ENCODE measurements at regions not wholly inside any gene's neighbourhood (a gene's known extent, or its start where the extent isn't known, plus 50 kb on each side); places are given as distances from the start of the nearest gene placed in this dataset.

DNA sequence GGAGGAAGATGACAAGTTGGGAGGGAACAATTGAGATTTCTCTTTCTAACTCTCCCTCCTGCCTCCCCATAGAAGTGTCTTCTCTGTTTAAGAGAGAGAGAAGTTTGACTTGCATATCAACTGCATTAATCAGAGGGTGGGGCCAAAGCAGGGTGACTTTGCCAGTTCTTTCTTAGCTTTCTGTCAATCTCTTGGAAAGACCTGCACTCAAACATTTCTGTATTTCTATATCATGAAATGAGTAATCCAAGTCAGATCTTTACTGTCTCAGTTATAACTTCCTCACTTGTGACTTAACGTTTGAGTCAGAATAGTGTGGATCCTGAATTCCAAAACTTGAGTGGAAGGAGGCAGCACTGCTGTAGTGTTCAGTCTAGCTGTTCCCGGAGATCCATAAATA is 180.8 kb upstream of the KCNK2 start:
- TF ChIP-seq, protein P1, sequence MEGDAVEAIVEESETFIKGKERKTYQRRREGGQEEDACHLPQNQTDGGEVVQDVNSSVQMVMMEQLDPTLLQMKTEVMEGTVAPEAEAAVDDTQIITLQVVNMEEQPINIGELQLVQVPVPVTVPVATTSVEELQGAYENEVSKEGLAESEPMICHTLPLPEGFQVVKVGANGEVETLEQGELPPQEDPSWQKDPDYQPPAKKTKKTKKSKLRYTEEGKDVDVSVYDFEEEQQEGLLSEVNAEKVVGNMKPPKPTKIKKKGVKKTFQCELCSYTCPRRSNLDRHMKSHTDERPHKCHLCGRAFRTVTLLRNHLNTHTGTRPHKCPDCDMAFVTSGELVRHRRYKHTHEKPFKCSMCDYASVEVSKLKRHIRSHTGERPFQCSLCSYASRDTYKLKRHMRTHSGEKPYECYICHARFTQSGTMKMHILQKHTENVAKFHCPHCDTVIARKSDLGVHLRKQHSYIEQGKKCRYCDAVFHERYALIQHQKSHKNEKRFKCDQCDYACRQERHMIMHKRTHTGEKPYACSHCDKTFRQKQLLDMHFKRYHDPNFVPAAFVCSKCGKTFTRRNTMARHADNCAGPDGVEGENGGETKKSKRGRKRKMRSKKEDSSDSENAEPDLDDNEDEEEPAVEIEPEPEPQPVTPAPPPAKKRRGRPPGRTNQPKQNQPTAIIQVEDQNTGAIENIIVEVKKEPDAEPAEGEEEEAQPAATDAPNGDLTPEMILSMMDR (IDR thresholded peaks at IDR 0.05): no peak
- no peak for TF ChIP-seq POLR2A (IDR thresholded peaks at IDR 0.05)
